Keratinocyte (primary cell): ENCODE measurements at regions not wholly inside any gene's neighbourhood (a gene's known extent, or its start where the extent isn't known, plus 50 kb on each side); places are given as distances from the start of the nearest gene placed in this dataset.

ENCODE experiments used
- DNase-seq: peaks from one replicate; pipeline ENCODE4 v3.0.0-alpha.2; 2011; ENCODE audit warnings: low read depth, missing footprints, low spot score
- FAIRE-seq: peaks from 2 replicates; lab custom pipeline; 2011; peaks lifted over from hg19 to GRCh38; lab: Jason Lieb, UNC
- H2AFZ ChIP-seq: 2 replicates; pipeline ENCODE4 v1.6.0; 2012; ENCODE audit warnings: low read length, control low read depth, inconsistent platforms; ENCODE audit not compliant: control insufficient read depth
- H3K27ac ChIP-seq: 2 replicates; pipeline ENCODE4 v1.5.1; 2011; ENCODE audit warnings: low read length; ENCODE audit not compliant: control insufficient read depth, insufficient read depth
- H3K27me3 ChIP-seq: 3 replicates; pipeline ENCODE4 v1.6.0; 2011; ENCODE audit warnings: low read length; ENCODE audit not compliant: control insufficient read depth, insufficient read depth; ENCODE audit errors: extremely low read depth
- H3K36me3 ChIP-seq, 2 experiments: 2 replicates in 1 of 2; 3 replicates in 1 of 2; pipeline ENCODE4 v1.5.1; 2011; ENCODE audit warnings: low read length in 2 of 2, mild to moderate bottlenecking in 1 of 2; ENCODE audit not compliant: control insufficient read depth in 2 of 2, insufficient read depth in 2 of 2; ENCODE audit errors: extremely low read depth in 1 of 2
- H3K4me1 ChIP-seq: 3 replicates; pipeline ENCODE4 v1.5.1; 2011; ENCODE audit warnings: low read length; ENCODE audit not compliant: control insufficient read depth, insufficient read depth; ENCODE audit errors: extremely low read depth
- H3K4me2 ChIP-seq: 3 replicates; pipeline ENCODE4 v1.6.0; 2011; ENCODE audit warnings: low read depth, low read length; ENCODE audit not compliant: control insufficient read depth, insufficient read depth; ENCODE audit errors: extremely low read depth
- H3K4me3 ChIP-seq, 3 experiments: fragments of 200-600 bp in 1 of 3; sonication (generic) in 1 of 3; 2 replicates in 2 of 3; 3 replicates in 1 of 3; pipeline ENCODE4 v1.5.1; 2011 to 2016; ENCODE audit warnings: low read length in 3 of 3, mild to moderate bottlenecking in 3 of 3, control low read depth in 2 of 3, inconsistent platforms in 1 of 3, low read depth in 1 of 3, mixed read lengths in 1 of 3, mixed run types in 1 of 3, moderate library complexity in 1 of 3; ENCODE audit not compliant: control insufficient read depth in 2 of 3, insufficient read depth in 2 of 3; ENCODE audit errors: extremely low read depth in 1 of 3
- H3K79me2 ChIP-seq: 2 replicates; pipeline ENCODE4 v1.6.0; 2012; ENCODE audit warnings: low read length; ENCODE audit not compliant: control insufficient read depth, insufficient read depth
- H3K9ac ChIP-seq: 3 replicates; pipeline ENCODE4 v1.6.0; 2011; ENCODE audit warnings: low read length; ENCODE audit not compliant: control insufficient read depth, insufficient read depth; ENCODE audit errors: extremely low read depth
- H3K9me1 ChIP-seq: 3 replicates; pipeline ENCODE4 v1.6.0; 2011; ENCODE audit warnings: low read length; ENCODE audit not compliant: control insufficient read depth, insufficient read depth; ENCODE audit errors: extremely low read depth
- H3K9me3 ChIP-seq: 2 replicates; pipeline ENCODE4 v1.5.1; 2012; ENCODE audit warnings: low read depth, low read length; ENCODE audit not compliant: control insufficient read depth
- H4K20me1 ChIP-seq: 3 replicates; pipeline ENCODE4 v1.6.0; 2011; ENCODE audit warnings: low read length; ENCODE audit not compliant: control insufficient read depth, insufficient read depth; ENCODE audit errors: extremely low read depth
- EZH2 ChIP-seq: IDR thresholded peaks from one replicate; pipeline ENCODE4 v1.6.1; 2012; ENCODE audit warnings: inconsistent platforms, mild to moderate bottlenecking, low read length, moderate library complexity
- dilution Hi-C: fragments of 300-500 bp; cut with MboI; formaldehyde crosslinking; loops from one replicate; pipeline ENCODE4 v1.7.0; 2020; ENCODE audit warnings: low sequenced_read_pairs; ENCODE audit not compliant: extremely low pct_ligation_motif_present
- TF ChIP-seq, protein P1 (sequence below), 3 experiments: IDR thresholded peaks in 1 of 3; conservative IDR thresholded peaks in 1 of 3; optimal IDR thresholded peaks in 1 of 3; 2 replicates in 2 of 3; 3 replicates in 1 of 3; pipeline versions ENCODE3 to v1.5.1; 2011; ENCODE audit warnings: low read length in 3 of 3, mild to moderate bottlenecking in 3 of 3, moderate library complexity in 2 of 3, control low read depth in 1 of 3, inconsistent platforms in 1 of 3; ENCODE audit not compliant: insufficient read depth in 2 of 3; ENCODE audit errors: extremely low read depth in 1 of 3

DNA sequence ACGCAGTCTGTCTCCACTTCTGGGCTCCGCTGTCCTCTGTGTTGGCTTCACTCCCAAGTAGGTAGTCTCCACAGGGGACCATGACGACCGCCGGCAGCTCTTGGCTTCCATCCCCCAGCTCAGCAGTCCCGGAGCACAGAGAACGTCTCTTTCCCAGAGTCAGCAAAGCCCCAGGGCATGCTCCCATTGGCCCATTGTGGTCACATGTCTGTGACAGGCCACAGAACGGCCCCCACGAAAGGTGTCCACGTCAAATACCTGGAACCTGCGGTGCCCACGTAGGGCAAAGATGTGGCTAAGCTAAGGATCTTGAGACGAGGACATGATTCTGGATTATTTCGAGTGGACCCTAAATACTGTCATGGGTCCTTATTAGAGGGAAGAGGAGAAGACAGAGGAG lies 438.4 kb upstream of the SULF2 start:
- no peak overlapping the region for H3K27ac ChIP-seq
- no peak overlapping the region for H3K4me3 ChIP-seq
- H3K9ac ChIP-seq, result no peak overlapping the region
- no peaks in the 10 kb centered on the region for H3K36me3 ChIP-seq
- TF ChIP-seq EZH2, result no peak
- TF ChIP-seq, protein P1, sequence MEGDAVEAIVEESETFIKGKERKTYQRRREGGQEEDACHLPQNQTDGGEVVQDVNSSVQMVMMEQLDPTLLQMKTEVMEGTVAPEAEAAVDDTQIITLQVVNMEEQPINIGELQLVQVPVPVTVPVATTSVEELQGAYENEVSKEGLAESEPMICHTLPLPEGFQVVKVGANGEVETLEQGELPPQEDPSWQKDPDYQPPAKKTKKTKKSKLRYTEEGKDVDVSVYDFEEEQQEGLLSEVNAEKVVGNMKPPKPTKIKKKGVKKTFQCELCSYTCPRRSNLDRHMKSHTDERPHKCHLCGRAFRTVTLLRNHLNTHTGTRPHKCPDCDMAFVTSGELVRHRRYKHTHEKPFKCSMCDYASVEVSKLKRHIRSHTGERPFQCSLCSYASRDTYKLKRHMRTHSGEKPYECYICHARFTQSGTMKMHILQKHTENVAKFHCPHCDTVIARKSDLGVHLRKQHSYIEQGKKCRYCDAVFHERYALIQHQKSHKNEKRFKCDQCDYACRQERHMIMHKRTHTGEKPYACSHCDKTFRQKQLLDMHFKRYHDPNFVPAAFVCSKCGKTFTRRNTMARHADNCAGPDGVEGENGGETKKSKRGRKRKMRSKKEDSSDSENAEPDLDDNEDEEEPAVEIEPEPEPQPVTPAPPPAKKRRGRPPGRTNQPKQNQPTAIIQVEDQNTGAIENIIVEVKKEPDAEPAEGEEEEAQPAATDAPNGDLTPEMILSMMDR (optimal IDR thresholded peaks at IDR 0.05 in 1 of 3, IDR thresholded peaks at IDR 0.05 in 1 of 3, conservative IDR thresholded peaks at IDR 0.05 in 1 of 3; ENCODE audit: extremely low read depth in 1 of 3, insufficient read depth in 2 of 3, low read length in 3 of 3), result no peak
- H3K9me1 ChIP-seq, result no peaks in the 10 kb centered on the region
- dilution Hi-C loops, result no loop called here
- FAIRE-seq (no peak), DNase-seq (no peak)
- H2AFZ ChIP-seq, result no peak overlapping the region
- no peaks in the 10 kb centered on the region for H3K79me2 ChIP-seq
- H4K20me1 ChIP-seq, result no peaks in the 10 kb centered on the region
- H3K9me3 ChIP-seq, result no peaks in the 10 kb centered on the region
- H3K27me3 ChIP-seq, result no peaks in the 10 kb centered on the region
- H3K4me1 ChIP-seq, result no peaks in the 10 kb centered on the region
- no peak overlapping the region for H3K4me2 ChIP-seq

DNA sequence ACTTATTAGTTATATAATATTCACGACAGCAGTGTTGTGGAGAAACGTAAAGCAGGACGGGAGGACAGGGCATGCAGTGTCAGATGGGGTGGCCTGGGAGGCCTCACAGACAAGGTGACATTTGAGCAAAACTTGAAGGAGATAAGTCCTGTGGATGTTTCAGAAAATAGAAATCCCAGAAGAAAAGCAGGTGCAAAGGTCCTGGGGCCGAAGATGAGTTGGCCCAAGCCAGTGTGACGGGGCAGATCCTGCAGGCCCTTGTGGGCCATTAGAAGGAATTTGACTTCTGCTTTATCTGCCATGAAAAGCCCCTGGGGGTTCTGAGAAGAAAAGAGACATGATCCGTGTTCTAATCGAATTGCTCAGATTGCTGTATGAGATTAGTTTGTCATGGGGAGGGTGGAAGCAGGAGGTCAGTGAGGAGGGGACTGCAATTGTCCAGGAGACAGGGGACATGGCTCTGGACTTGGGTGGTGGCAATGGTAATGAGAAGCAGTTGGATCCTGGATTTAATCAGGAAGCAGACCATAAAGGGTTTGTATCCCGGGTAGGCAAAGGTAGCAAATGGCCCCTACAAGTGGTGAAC lies 437.4 kb upstream of the SULF2 start:
- no peaks in the 10 kb centered on the region for H4K20me1 ChIP-seq
- H3K4me1 ChIP-seq, result no peaks in the 10 kb centered on the region
- TF ChIP-seq EZH2, result no peak
- TF ChIP-seq, protein P1 (optimal IDR thresholded peaks at IDR 0.05 in 1 of 3, IDR thresholded peaks at IDR 0.05 in 1 of 3, conservative IDR thresholded peaks at IDR 0.05 in 1 of 3; ENCODE audit: extremely low read depth in 1 of 3, insufficient read depth in 2 of 3, low read length in 3 of 3), result no peak
- DNase-seq (no peak), FAIRE-seq (no peak)
- H2AFZ ChIP-seq, result no peak overlapping the region
- no peaks in the 10 kb centered on the region for H3K9me3 ChIP-seq
- H3K9ac ChIP-seq, result no peak overlapping the region
- no peaks in the 10 kb centered on the region for H3K79me2 ChIP-seq
- H3K27ac ChIP-seq, result no peak overlapping the region
- no peak overlapping the region for H3K4me3 ChIP-seq
- H3K9me1 ChIP-seq, result no peaks in the 10 kb centered on the region
- no peaks in the 10 kb centered on the region for H3K27me3 ChIP-seq
- H3K4me2 ChIP-seq, result no peak overlapping the region
- dilution Hi-C loops, result no loop called here
- no peaks in the 10 kb centered on the region for H3K36me3 ChIP-seq
